ENCODE measurements at regions not wholly inside any gene's neighbourhood (a gene's known extent, or its start where the extent isn't known, plus 50 kb on each side); places are given as distances from the start of the nearest gene placed in this dataset.
A peak's percentile ranks its signal among the peaks of the same experiment; 100 is the strongest.

DNA sequence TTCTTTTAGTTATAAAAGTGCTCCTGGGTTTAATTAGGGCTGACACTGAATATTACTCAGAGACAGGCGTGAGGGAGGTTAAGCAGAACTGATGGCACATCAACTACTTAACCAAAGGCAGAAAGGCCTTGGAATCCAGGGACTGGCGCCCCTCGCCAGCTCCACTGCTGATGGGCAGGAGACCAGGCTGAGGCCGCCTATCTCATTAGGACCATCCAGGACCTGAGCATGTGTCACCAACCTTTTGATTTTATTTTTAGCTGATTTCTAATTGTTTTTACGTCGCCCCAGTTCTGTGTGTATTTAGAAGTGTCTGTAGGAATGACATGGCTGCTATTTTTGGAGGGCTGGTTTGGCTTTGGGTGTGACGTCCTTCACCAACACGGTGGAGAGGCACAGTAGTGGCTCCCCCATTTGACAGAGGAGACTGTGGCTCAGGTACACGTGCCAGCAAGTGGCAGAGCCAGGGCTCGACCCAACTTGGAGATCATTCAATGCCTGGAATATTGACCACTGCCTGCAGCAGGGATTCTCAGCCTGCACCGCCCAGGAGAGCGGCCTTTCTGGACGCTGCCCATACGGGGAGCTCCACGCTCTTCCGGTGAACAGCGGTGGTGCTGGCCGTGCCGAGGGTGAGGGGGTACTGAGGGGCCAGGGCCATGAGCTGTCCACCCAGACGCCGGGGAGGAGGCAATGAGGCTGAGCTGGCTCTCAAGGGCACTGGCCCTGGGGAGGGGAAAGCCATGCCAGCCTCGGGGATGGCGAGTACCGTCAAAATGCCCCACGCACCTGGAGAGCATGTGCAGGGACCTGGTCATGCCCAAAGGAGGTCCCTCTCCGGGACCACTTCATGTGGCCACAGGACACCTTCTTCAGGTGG lies 205.7 kb downstream of the ASB1 start:
- H3K36me3 ChIP-seq (ENCODE audit: control insufficient read depth, insufficient read depth, low read length), result no peaks in the 10 kb centered on the region
- H3K27me3 ChIP-seq (ENCODE audit: control insufficient read depth, insufficient read depth, low read length), result no peaks in the 10 kb centered on the region
- H3K9me3 ChIP-seq (ENCODE audit: control insufficient read depth, insufficient read depth, low read length), result no peaks in the 10 kb centered on the region
- 92% methylated on average over 20 of the region's 26 CpGs for WGBS (ENCODE audit: insufficient coverage)
- peaks cover 6% of the 10 kb centered on the region for H3K4me1 ChIP-seq (ENCODE audit: control insufficient read depth, insufficient read depth, low read length)
- H3K4me3 ChIP-seq (ENCODE audit: low read depth, low read length), result no peak overlapping the region
- H3K27ac ChIP-seq (ENCODE audit: low read depth, low read length), result no peak overlapping the region
- no peak for DNase-seq (ENCODE audit: low read depth in 4 of 6, low spot score in 6 of 6)

DNA sequence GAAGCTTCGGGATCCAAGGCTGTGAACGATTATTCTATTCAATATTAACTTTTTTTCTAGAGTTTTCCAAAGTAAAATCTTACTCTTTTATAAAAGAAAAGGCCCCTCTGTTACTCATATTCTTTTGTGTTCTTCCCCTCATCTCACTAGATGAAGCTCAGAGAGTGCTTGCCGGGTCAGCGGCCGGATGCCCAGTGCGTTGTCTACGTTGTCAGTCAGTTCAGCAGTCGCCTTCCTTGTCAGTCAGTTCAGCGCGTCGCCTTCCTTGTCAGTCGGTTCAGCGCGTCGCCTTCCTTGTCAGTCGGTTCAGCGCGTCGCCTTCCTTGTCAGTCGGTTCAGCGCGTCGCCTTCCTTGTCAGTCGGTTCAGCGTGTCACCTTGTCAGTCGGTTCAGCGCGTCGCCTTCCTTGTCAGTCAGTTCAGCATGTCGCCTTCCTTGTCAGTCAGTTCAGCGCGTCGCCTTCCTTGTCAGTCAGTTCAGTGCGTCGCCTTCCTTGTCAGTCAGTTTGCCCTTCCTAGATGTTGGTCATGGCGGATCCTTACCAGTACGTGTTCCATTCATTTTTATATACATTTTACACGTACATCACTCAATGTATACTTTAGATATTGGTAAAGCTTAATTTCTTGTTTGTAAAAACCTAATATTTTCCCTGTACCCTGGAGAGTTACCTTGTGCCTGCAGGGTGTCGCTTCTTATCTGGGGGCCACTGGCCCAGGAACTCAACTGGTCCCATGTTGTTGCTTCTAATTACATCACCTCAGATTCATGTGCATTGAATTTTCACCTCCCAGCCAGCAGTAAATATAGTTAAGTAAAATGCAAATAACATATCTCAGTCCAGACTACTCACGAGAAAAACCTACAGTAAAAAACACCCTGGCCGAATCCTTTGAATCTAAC lies 206.9 kb downstream of the ASB1 start:
- DNase-seq (ENCODE audit: low read depth in 4 of 6, low spot score in 6 of 6), result no peak
- Histone ChIP-seq H3K4me1 (ENCODE audit: control insufficient read depth, insufficient read depth, low read length) (peaks cover 9% of the 10 kb centered on the region), H3K27ac (ENCODE audit: low read depth, low read length) (no peak overlapping the region), H3K27me3 (ENCODE audit: control insufficient read depth, insufficient read depth, low read length) (no peaks in the 10 kb centered on the region), H3K9me3 (ENCODE audit: control insufficient read depth, insufficient read depth, low read length) (no peaks in the 10 kb centered on the region), H3K4me3 (ENCODE audit: low read depth, low read length) (no peak overlapping the region), H3K36me3 (ENCODE audit: control insufficient read depth, insufficient read depth, low read length) (no peaks in the 10 kb centered on the region)
- WGBS (ENCODE audit: insufficient coverage), result 96% methylated on average over 29 of the region's 41 CpGs

GRCh38 chr2:238634701-238635357 lies 208.1 kb downstream of the ASB1 start:
- Histone ChIP-seq H3K9me3 (ENCODE audit: control insufficient read depth, insufficient read depth, low read length) (no peaks in the 10 kb centered on the region), H3K36me3 (ENCODE audit: control insufficient read depth, insufficient read depth, low read length) (no peaks in the 10 kb centered on the region), H3K27ac (ENCODE audit: low read depth, low read length) (no peak overlapping the region), H3K27me3 (ENCODE audit: control insufficient read depth, insufficient read depth, low read length) (no peaks in the 10 kb centered on the region), H3K4me1 (ENCODE audit: control insufficient read depth, insufficient read depth, low read length) (peaks cover 17% of the 10 kb centered on the region), H3K4me3 (ENCODE audit: low read depth, low read length) (no peak overlapping the region)
- whole genome bisulfite sequencing (ENCODE audit: insufficient coverage), result 80% methylated on average over 9 of the region's 12 CpGs
- DNase-seq (ENCODE audit: low read depth in 4 of 6, low spot score in 6 of 6), result no peak

DNA sequence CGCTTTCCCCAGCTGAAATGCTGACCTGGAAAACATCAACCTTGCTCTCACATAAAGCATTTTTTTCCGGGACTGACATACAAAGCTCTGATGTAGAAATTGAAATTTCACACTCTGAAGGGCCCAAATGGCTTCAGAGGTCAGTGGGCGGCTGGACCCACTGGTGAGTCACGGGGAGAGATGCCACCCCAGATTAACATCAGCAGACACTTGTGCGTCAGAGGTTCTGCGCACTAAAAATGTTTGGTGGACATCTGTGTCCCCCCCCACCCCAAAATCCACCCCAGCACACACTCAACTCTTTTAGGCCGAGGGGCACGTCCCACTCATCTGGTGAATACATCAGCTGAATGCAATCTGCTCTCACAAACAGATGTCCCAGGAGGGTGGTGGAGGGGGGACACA lies 208.9 kb downstream of the ASB1 start:
- Histone ChIP-seq H3K36me3 (ENCODE audit: control insufficient read depth, insufficient read depth, low read length) (no peaks in the 10 kb centered on the region), H3K27me3 (ENCODE audit: control insufficient read depth, insufficient read depth, low read length) (no peaks in the 10 kb centered on the region), H3K4me1 (ENCODE audit: control insufficient read depth, insufficient read depth, low read length) (peaks cover 19% of the 10 kb centered on the region), H3K9me3 (ENCODE audit: control insufficient read depth, insufficient read depth, low read length) (no peaks in the 10 kb centered on the region), H3K27ac (ENCODE audit: low read depth, low read length) (no peak overlapping the region), H3K4me3 (ENCODE audit: low read depth, low read length) (no peak overlapping the region)
- 96% methylated on average over 4 of the region's 8 CpGs for whole genome bisulfite sequencing (ENCODE audit: insufficient coverage)
- DNase-seq (ENCODE audit: low read depth in 4 of 6, low spot score in 6 of 6), result peak in 1 of 6 donors; percentile 30

GRCh38 chr2:238636269-238637073 lies 209.7 kb downstream of the ASB1 start:
- 83% methylated on average over 21 of the region's 23 CpGs for WGBS (ENCODE audit: insufficient coverage)
- H3K9me3 ChIP-seq (ENCODE audit: control insufficient read depth, insufficient read depth, low read length), result no peaks in the 10 kb centered on the region
- no peak overlapping the region for H3K27ac ChIP-seq (ENCODE audit: low read depth, low read length)
- no peaks in the 10 kb centered on the region for H3K36me3 ChIP-seq (ENCODE audit: control insufficient read depth, insufficient read depth, low read length)
- H3K27me3 ChIP-seq (ENCODE audit: control insufficient read depth, insufficient read depth, low read length), result no peaks in the 10 kb centered on the region
- H3K4me1 ChIP-seq (ENCODE audit: control insufficient read depth, insufficient read depth, low read length), result peaks cover 19% of the 10 kb centered on the region
- no peak for DNase-seq (ENCODE audit: low read depth in 4 of 6, low spot score in 6 of 6)
- no peak overlapping the region for H3K4me3 ChIP-seq (ENCODE audit: low read depth, low read length)

DNA sequence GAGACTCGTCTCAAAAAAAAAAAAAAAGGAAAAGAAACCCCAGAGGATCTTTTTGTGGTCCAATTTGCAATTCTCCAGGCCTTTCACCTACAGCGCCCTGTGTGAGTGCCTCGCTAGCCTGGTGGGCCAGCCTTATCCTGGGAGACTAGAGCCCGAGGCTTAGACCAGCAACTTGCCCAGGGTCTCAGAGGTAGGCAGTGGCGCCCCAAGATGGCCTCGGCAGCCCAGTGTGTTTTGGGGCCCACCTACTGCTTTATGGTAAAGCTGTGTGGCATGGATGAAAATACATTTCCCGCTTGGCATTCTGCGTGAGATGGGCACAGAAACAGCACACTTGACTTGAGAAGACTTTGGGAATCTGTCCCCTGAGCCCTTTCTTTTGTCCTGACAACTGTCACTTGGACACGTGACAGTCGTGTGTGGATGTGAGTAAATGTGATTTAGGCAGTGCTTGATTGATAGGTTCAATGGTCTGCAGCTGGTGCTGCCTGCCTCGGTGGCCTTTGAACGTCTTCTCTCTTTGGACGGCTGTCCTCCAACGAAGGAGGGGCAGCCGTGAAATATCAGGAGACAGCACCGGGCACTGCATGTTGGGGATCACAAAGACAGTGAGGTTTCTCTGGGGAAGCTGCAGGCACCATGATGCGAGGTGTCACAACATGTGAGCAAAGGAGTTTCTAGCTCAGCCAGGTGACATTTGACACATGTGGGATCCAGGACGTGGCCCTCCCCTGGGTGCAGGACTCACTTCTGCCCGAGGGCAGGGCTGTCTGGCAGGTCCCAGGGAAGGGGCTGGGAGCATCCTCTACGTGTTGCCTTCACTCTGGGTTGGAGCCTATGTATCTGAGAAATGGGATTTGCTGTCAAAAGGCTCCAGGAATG lies 209.5 kb upstream of the TWIST2 start:
- Histone ChIP-seq H3K27me3 (ENCODE audit: control insufficient read depth, insufficient read depth, low read length) (no peaks in the 10 kb centered on the region), H3K36me3 (ENCODE audit: control insufficient read depth, insufficient read depth, low read length) (no peaks in the 10 kb centered on the region), H3K27ac (ENCODE audit: low read depth, low read length) (no peak overlapping the region), H3K9me3 (ENCODE audit: control insufficient read depth, insufficient read depth, low read length) (no peaks in the 10 kb centered on the region), H3K4me1 (ENCODE audit: control insufficient read depth, insufficient read depth, low read length) (peaks cover 19% of the 10 kb centered on the region), H3K4me3 (ENCODE audit: low read depth, low read length) (no peak overlapping the region)
- no peak for DNase-seq (ENCODE audit: low read depth in 4 of 6, low spot score in 6 of 6)
- WGBS (ENCODE audit: insufficient coverage), result 76% methylated on average over 20 of the region's 20 CpGs

- WGBS (ENCODE audit: insufficient coverage), result 79% methylated on average over 14 of the region's 17 CpGs
- Histone ChIP-seq H3K27me3 (ENCODE audit: control insufficient read depth, insufficient read depth, low read length) (no peaks in the 10 kb centered on the region), H3K27ac (ENCODE audit: low read depth, low read length) (no peak overlapping the region), H3K4me1 (ENCODE audit: control insufficient read depth, insufficient read depth, low read length) (peaks cover 19% of the 10 kb centered on the region), H3K9me3 (ENCODE audit: control insufficient read depth, insufficient read depth, low read length) (no peaks in the 10 kb centered on the region), H3K36me3 (ENCODE audit: control insufficient read depth, insufficient read depth, low read length) (no peaks in the 10 kb centered on the region), H3K4me3 (ENCODE audit: low read depth, low read length) (no peak overlapping the region)
- DNase-seq (ENCODE audit: low read depth in 4 of 6, low spot score in 6 of 6), result peak in 2 of 6 donors; percentile 10 to 57
Measured at GRCh38 chr2:238638982-238639628, 208.8 kb upstream of the TWIST2 start.

DNA sequence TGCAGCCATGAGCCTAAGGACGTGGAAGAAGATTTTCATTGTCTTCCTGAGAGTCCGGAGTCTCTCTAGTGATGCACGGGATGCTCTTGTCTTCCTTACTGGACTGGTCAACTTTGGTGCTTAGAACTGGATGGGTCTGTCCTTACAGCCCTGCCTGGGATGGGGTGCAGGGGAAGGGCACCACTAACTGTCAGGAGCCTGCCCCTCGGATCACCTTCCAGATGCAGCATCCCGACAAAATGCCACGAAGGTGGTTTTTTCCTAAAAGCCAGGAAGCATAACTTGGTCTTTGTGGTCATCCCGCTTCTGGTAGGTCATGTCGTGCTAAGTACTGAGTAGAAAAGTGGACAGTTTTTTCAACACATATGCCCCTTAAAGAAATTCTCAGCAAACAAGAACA lies 207.4 kb upstream of the TWIST2 start:
- Histone ChIP-seq H3K4me3 (ENCODE audit: low read depth, low read length) (no peak overlapping the region), H3K27me3 (ENCODE audit: control insufficient read depth, insufficient read depth, low read length) (no peaks in the 10 kb centered on the region), H3K27ac (ENCODE audit: low read depth, low read length) (no peak overlapping the region), H3K4me1 (ENCODE audit: control insufficient read depth, insufficient read depth, low read length) (peaks cover 16% of the 10 kb centered on the region), H3K9me3 (ENCODE audit: control insufficient read depth, insufficient read depth, low read length) (no peaks in the 10 kb centered on the region), H3K36me3 (ENCODE audit: control insufficient read depth, insufficient read depth, low read length) (no peaks in the 10 kb centered on the region)
- 89% methylated on average over 6 of the region's 8 CpGs for WGBS (ENCODE audit: insufficient coverage)
- DNase-seq (ENCODE audit: low read depth in 4 of 6, low spot score in 6 of 6), result no peak
